Smooth muscle cell (in vitro differentiated cells): ENCODE measurements at regions not wholly inside any gene's neighbourhood (a gene's known extent, or its start where the extent isn't known, plus 50 kb on each side); places are given as distances from the start of the nearest gene placed in this dataset.

Source experiments
- DNase-seq: peaks from one replicate; lab custom pipeline; 2025; ENCODE audit not compliant: unreplicated experiment; lab: John Stamatoyannopoulos, UW
- H2AFZ ChIP-seq: fragments of 200-600 bp; sonication (generic); 2 replicates; pipeline ENCODE4 v1.6.0; 2016; ENCODE audit warnings: antibody characterized with exemption, low read depth, mild to moderate bottlenecking
- H3F3A ChIP-seq: fragments of 200-600 bp; sonication (generic); 2 replicates; pipeline ENCODE4 v1.6.0; 2017; ENCODE audit warnings: antibody characterized with exemption, low read depth
- H3K27ac ChIP-seq: fragments of 200-600 bp; sonication (generic); 2 replicates; pipeline ENCODE4 v1.5.1; 2016; ENCODE audit warnings: low read depth, mild to moderate bottlenecking
- H3K27me3 ChIP-seq: fragments of 200-600 bp; sonication (generic); 2 replicates; pipeline ENCODE4 v1.6.1; 2016; ENCODE audit warnings: low read depth, mild to moderate bottlenecking
- H3K36me3 ChIP-seq: fragments of 200-600 bp; sonication (generic); 2 replicates; pipeline ENCODE4 v1.5.1; 2016; ENCODE audit warnings: low read depth
- H3K4me1 ChIP-seq: fragments of 200-600 bp; sonication (generic); 2 replicates; pipeline ENCODE4 v1.5.1; 2016; ENCODE audit warnings: low read depth
- H3K4me2 ChIP-seq: fragments of 200-600 bp; sonication (generic); 2 replicates; pipeline ENCODE4 v1.6.0; 2016; ENCODE audit warnings: mild to moderate bottlenecking
- H3K4me3 ChIP-seq: fragments of 200-600 bp; sonication (generic); 2 replicates; pipeline ENCODE4 v1.5.1; 2016; ENCODE audit warnings: mild to moderate bottlenecking
- H3K79me2 ChIP-seq: fragments of 200-600 bp; sonication (generic); 2 replicates; pipeline ENCODE4 v1.6.0; 2016; ENCODE audit warnings: low read depth, mild to moderate bottlenecking
- H3K9ac ChIP-seq: fragments of 200-600 bp; sonication (generic); 2 replicates; pipeline ENCODE4 v1.6.0; 2016; ENCODE audit warnings: low read depth
- H3K9me3 ChIP-seq: fragments of 200-600 bp; sonication (generic); replicated peaks from 2 replicates; pipeline ENCODE4 v1.5.1; 2016; ENCODE audit warnings: low read depth
- H4K20me1 ChIP-seq: fragments of 200-600 bp; sonication (generic); 2 replicates; pipeline ENCODE4 v1.6.0; 2016; ENCODE audit warnings: low read depth
- CTCF ChIP-seq: fragments of 200-600 bp; sonication (generic); IDR thresholded peaks from 2 replicates; pipeline ENCODE4 v1.5.1; 2017; ENCODE audit warnings: borderline replicate concordance, mild to moderate bottlenecking, antibody characterized with exemption; ENCODE audit not compliant: insufficient read depth, poor library complexity, severe bottlenecking
- WGBS: methylation state at CpG from one replicate; pipeline ENCODE4 v1.1.7; 2016; ENCODE audit warnings: low lambda C conversion rate; 5-methylcytosine and 5-hydroxymethylcytosine counted together

GRCh38 chr2:41881249-41881648 lies 166.6 kb upstream of the PKDCC start:
- no peak overlapping the region for H3K4me3 ChIP-seq
- 75% methylated on average over 3 of the region's 3 CpGs for WGBS
- no peak for DNase-seq

GRCh38 chr2:41884718-41885117 lies 163.1 kb upstream of the PKDCC start:
- H2AFZ ChIP-seq = no peak overlapping the region
- no peak for TF ChIP-seq CTCF

More at GRCh38 chr2:41881249-41881648, 166.6 kb upstream of the PKDCC start:
- no peaks in the 10 kb centered on the region for H3K36me3 ChIP-seq
- no peaks in the 10 kb centered on the region for H3K79me2 ChIP-seq
- no peak overlapping the region for H3K9ac ChIP-seq
- peaks cover 18% of the 10 kb centered on the region for H3K4me1 ChIP-seq
- no peaks in the 10 kb centered on the region for H3K9me3 ChIP-seq
- H2AFZ ChIP-seq = no peak overlapping the region
- H3F3A ChIP-seq = no peaks in the 10 kb centered on the region
- no peak overlapping the region for H3K4me2 ChIP-seq
- H3K27ac ChIP-seq = no peak overlapping the region
- no peaks in the 10 kb centered on the region for H4K20me1 ChIP-seq
- TF ChIP-seq CTCF = no peak
- H3K27me3 ChIP-seq = no peaks in the 10 kb centered on the region

GRCh38 chr2:41886145-41886664 lies 161.6 kb upstream of the PKDCC start:
- H3K9me3 ChIP-seq = no peaks in the 10 kb centered on the region
- H4K20me1 ChIP-seq = no peaks in the 10 kb centered on the region
- no peak overlapping the region for H2AFZ ChIP-seq
- no peak for DNase-seq
- H3F3A ChIP-seq = no peaks in the 10 kb centered on the region
- H3K36me3 ChIP-seq = no peaks in the 10 kb centered on the region
- no peaks in the 10 kb centered on the region for H3K79me2 ChIP-seq
- H3K27ac ChIP-seq = no peak overlapping the region
- no peaks in the 10 kb centered on the region for H3K4me1 ChIP-seq
- WGBS = 91% methylated on average over 2 of the region's 2 CpGs
- no peaks in the 10 kb centered on the region for H3K27me3 ChIP-seq
- no peak overlapping the region for H3K4me3 ChIP-seq
- no peak overlapping the region for H3K9ac ChIP-seq
- no peak for TF ChIP-seq CTCF
- H3K4me2 ChIP-seq = no peak overlapping the region

More at GRCh38 chr2:41884718-41885117, 163.1 kb upstream of the PKDCC start:
- no peak overlapping the region for H3K27ac ChIP-seq
- no peaks in the 10 kb centered on the region for H4K20me1 ChIP-seq
- no peak overlapping the region for H3K4me3 ChIP-seq
- no peaks in the 10 kb centered on the region for H3K79me2 ChIP-seq
- H3K27me3 ChIP-seq = no peaks in the 10 kb centered on the region
- WGBS = 95% methylated on average over 5 of the region's 5 CpGs
- H3K9ac ChIP-seq = no peak overlapping the region
- no peak for DNase-seq
- H3K4me1 ChIP-seq = peaks cover 5% of the 10 kb centered on the region
- no peak overlapping the region for H3K4me2 ChIP-seq
- H3K9me3 ChIP-seq = no peaks in the 10 kb centered on the region
- no peaks in the 10 kb centered on the region for H3K36me3 ChIP-seq
- no peaks in the 10 kb centered on the region for H3F3A ChIP-seq

- WGBS = 84% methylated on average over 2 of the region's 2 CpGs
- Histone ChIP-seq H2AFZ (no peak overlapping the region), H3K27me3 (no peaks in the 10 kb centered on the region), H3K27ac (no peak overlapping the region), H3K79me2 (no peaks in the 10 kb centered on the region), H3K4me2 (no peak overlapping the region), H3K9me3 (no peaks in the 10 kb centered on the region), H3K36me3 (no peaks in the 10 kb centered on the region), H3K4me1 (no peaks in the 10 kb centered on the region), H3F3A (no peaks in the 10 kb centered on the region), H4K20me1 (no peaks in the 10 kb centered on the region), H3K9ac (no peak overlapping the region), H3K4me3 (no peak overlapping the region)
- DNase-seq = no peak
- TF ChIP-seq CTCF = no peak
Observed at GRCh38 chr2:41886757-41887156, 161.1 kb upstream of the PKDCC start.
